ENCODE measurements at regions not wholly inside any gene's neighbourhood (a gene's known extent, or its start where the extent isn't known, plus 50 kb on each side); places are given as distances from the start of the nearest gene placed in this dataset.

- no peak for TF ChIP-seq POLR2A (IDR thresholded peaks at IDR 0.05; ENCODE audit: low read depth, low read length)
- no peak for TF ChIP-seq POLR2AphosphoS5 (IDR thresholded peaks at IDR 0.05; ENCODE audit: low read depth, low read length)
- no peak for TF ChIP-seq POU2F2 (IDR thresholded peaks at IDR 0.05; ENCODE audit: low read depth, low read length)
- TF ChIP-seq TAF1 (IDR thresholded peaks at IDR 0.05; ENCODE audit: low read depth, low read length), result no peak
- no peak for TF ChIP-seq SPI1 (IDR thresholded peaks at IDR 0.05; ENCODE audit: low read depth, low read length)
Observed at GRCh38 chr4:3647421-3647820, 115.2 kb upstream of the LRPAP1 start.

All from GM12891 (cell line).